ENCODE measurements at regions not wholly inside any gene's neighbourhood (a gene's known extent, or its start where the extent isn't known, plus 50 kb on each side); places are given as distances from the start of the nearest gene placed in this dataset.
"Not testable (repeated sequence)": the region's sequence is repeated elsewhere in the genome, so short reads cannot be mapped to it uniquely, and the experiment has no call there.

DNA sequence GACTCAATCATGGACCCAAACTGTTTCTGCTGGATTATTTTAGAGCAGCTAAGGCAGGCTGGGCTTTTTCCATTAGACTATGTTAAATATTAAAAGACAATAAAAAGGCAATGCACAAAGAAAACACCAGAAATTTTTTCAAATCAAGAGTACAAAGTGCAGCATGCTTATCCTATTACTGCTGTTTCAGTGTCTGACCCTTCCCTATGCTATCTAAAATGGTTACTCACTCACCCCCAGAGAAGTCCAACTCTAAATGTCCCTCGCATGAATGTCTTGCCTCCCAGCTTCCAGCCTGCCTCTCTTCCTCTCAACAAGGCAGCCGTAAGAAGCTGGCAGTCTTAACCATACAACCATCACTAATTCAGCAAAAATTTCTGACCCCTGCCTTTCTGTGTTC, 108.7 kb upstream of the SYT6 start:
- DNase-seq: no peak

DNA sequence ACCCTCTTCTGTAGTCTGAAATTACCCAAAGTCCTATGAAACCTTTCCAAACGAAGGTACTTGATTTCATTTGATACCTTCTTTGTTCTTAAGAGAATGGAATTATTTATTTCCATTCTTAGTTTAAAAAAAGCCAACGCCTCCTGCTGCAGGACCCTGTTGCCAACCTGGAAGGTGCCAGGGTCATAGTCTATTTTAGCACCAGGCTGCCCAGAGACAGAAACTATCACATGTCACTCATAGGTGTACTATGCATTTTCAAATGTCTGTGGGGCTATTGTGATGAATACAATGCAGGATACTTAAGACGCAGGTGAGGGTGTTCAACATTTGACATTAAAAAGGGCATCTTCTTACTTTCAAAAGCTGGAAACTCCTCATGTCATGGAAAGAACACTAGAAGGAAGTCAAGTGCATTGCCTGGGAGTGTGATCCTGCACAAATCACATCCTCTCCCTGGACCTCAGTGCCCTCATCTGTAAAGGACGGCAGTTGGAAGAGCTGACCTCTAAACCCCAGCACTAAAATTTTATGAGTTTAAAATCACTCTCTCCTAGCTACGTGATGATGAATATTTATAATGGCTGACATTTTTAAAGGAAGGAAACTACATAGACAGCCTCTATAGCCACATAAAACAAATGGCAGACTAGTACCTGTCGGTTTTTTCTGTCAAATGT, 107.3 kb upstream of the SYT6 start:
- DNase-seq: no peak

DNA sequence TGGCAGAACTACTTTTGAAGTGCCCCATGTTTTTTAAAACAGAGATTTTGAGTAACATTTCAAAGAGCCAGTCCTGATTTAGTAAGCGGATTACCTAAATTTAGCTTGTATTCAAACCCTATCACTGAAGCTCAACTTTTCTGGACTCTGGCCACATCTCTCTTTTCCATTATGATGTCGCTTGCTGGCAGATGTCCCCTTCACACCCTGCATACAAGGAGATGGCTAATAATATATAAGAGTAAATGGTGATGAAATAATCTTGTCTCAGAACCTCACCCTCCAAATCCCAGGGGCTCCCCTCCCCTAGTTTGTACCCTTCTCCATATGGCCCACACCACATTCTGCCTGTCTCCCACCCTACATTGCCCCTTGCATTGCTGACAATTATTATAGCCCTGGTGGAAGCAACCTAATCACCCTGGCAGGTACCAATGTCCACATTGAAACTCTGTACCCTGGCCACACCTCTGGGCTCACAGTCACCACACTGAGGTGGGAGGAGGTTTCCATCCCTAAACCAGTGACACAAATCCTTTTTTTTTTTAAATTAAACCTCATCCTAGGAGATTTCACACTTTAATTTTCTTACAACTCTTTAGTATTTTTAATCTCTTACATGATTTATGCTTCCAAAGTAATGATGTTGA, 106.0 kb upstream of the SYT6 start:
- DNase-seq: no peak

- no peak for DNase-seq
Measured at GRCh38 chr1:114258633-114259032, 105.0 kb upstream of the SYT6 start.

- no peak for DNase-seq
Measured at GRCh38 chr1:114258074-114258473, 104.4 kb upstream of the SYT6 start.

GRCh38 chr1:114257554-114257953, 103.9 kb upstream of the SYT6 start:
- DNase-seq: no peak

DNA sequence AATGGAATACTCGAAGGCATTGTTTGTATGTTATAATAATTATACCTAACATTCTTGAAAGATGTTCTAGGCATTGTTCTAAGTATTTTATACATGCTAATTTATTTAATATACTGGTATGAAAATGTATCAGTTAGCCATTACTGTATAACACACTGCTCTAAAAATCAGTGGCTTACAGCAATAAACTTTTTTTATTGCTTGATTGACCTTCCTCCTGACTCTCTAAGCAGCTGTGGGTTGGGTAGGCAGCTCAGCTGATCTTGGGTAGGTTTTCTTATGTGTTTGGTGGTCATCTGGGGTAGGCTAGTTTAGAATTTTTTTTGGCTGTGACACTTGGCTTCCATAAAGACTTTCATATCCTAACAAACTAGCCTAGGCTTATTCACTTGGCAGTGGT, 100.2 kb upstream of the SYT6 start:
- DNase-seq: no peak

GRCh38 chr1:114251573-114251939, 97.9 kb upstream of the SYT6 start:
- DNase-seq: no peak

DNA sequence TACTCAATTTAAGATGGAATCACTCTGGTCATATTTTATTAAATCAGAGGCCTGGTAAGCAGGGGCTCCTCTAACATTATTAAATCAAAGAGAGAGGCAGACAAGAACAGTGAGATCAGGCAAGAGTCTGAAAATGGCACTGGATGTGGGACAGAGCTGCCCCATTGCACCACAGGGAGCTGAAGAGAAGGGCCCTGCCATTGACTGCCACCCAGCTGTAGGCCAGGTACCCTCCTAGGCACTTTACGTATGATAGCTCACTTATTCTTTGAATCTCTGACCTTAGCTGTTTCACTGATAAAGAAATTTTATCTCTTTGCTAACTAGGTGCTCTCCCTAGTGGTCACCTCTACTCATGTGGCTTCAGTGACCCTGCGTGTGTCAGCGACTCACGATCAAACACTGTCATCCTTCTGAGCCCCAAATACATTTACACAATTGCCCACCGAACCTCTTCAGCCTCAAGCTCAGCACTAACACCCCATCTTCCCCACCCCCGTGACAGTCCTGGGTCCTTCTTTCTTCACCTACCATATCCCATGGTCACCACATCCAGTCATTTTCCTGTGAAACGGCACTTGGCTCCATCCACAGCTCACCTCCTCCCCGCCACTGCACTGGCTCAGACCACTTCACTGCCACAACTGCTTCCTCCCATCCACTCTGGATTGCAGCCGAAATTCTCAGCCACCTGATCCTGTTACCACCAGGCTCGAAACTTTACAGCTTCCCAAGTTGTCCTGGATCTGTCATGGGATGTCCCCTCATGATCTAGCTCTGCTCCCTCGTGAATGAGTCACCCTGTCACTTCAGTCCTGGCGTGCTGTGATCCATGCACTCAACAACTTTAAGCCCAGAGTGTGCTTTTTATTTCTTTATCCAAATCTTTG, 97.3 kb upstream of the SYT6 start:
- no peak for DNase-seq

DNA sequence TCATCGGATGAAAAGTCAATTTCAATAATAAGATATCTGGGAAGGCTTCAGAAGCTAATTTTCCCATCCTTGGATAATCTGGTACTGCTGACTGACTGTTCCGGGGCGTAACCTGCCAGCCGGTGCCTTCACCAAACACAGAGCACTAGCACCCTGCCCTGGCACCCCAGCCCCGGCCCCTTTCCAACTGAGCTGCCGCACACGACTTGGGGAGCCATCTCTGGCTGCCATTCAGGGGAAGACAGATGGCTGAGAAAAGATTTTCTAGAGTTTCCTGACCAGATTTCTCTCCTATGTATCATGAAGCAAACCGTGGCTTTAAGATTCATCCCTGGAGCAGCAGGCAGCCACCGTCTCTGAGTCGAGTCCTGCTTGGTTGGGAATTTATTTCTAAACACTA, 96.0 kb upstream of the SYT6 start:
- no peak for DNase-seq

GRCh38 chr1:114248162-114248561, 94.5 kb upstream of the SYT6 start:
- no peak for DNase-seq

DNA sequence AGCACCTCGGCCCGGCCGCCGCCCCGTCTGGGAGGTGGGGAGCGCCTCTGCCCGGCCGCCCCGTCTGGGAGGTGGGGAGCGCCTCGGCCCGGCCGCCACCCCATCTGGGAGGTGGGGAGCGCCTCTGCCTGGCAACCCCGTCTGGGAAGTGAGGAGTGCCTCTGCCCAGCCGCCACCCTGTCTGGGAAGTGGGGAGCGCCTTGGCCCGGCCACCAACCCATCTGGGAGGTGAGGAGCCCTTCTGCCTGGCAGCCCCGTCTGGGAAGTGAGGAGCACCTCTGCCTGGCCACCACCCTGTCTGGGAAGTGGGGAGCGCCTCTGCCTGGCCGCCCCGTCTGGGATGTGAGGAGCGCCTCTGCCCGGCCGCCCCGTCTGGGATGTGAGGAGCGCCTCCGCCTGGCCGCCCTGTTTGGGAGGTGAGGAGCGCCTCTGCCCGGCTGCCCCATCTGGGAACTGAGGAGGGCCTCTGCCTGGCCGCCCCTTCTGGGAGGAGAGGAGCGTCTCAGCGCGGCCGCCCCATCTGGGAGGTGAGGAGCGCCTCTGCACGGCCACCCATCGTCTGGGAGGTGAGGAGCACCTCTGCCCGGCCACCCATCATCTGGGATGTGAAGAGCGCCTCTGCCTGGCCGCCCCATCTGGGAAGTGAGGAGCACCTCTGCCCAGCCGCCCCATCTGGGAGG, 89.0 kb upstream of the SYT6 start:
- DNase-seq: not testable (repeated sequence)

- DNase-seq: no peak
Measured at GRCh38 chr1:114238053-114238452, 84.4 kb upstream of the SYT6 start.

DNA sequence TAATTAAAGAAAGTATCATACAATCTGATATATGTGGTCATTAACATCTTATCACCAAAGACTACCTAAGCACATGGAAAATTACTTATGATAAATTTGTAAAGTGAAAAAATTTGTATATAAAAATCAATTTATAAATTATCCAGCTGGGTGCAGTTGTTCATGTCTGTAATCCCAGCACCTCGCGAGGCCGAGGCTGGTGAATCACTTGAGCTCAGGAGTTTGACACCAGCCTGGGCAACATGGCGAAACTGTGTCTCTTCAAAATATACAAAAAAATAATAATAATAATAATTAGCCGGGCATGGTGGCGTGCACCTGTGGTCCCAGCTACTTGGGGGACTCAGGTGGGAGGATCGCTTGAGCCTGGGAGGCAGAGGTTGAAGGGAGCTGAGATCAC, 82.8 kb upstream of the SYT6 start:
- DNase-seq: no peak

DNA sequence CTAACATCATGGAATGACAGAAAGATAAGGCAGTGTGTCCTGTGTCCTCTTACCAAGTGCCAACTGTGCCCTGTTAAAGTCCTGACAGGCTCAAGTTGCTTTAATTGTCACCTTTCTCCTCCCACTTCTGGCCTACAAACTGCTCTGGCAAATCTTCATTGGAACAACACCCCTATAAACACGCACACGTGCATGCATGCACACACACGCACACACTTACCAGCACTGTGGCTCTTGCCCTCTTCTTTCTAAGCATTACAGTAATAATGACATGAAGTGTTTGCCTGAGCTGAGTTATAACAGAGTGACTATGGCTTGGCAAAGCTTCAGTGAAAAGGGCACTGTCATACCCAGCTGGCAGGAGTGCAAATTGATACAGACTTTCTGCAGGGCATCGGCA, 82.3 kb upstream of the SYT6 start:
- DNase-seq: no peak

DNA sequence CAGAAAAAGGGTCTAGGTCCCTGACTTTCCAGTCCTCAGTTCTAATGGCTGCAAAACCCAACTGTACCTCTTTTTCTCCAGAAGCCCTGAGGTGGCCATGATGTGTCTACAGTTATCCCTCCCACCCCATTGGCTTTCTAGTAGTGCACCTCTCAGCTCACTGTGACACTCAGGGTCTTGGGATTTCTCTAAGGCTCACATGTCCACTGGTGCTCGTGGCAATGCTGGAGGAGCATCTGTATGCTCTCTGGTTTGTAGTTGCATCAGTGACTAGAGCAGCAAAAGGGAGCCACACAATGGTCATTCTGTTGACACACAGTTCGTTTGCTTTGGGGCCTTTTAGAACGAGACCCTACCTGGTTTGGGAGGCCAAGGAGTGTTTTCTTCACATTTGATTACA, 81.6 kb upstream of the SYT6 start:
- DNase-seq: no peak

DNA sequence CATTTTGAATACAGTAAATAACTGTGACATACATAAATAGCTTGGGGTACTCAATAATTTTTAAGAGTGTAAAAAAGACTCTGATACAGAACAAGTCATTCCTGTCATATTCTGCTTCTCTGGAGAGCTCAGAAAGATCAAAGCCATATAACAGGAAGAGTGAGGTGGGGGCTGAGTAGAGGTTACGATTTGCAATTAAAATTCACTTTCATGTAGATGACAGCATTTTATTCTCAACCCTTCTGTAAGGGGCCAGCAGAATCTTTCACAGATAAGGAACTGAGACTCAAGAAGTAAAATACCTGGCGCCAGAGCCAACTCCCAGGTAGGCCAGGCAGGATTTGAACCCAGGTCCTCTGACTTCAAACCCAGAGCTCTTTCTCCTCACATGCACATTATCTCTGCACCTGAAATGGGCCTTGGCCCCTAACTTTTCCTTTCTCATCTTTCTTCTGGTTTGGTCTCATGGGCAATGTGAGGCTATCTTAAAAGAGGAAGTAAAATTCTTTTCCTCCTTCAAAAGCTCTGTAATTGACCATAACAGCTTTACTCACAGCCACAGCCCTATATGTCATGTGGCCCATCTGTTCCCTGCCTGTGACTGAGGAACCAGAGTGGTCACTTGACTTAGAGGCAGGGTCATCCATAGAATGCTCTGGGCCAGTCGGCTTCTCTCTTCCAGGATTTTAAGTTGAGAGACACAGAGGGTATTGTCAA, 80.9 kb upstream of the SYT6 start:
- no peak for DNase-seq

GRCh38 chr1:114232691-114233090, 79.0 kb upstream of the SYT6 start:
- no peak for DNase-seq

- no peak for DNase-seq
Measured at GRCh38 chr1:114231301-114231700, 77.6 kb upstream of the SYT6 start.

DNA sequence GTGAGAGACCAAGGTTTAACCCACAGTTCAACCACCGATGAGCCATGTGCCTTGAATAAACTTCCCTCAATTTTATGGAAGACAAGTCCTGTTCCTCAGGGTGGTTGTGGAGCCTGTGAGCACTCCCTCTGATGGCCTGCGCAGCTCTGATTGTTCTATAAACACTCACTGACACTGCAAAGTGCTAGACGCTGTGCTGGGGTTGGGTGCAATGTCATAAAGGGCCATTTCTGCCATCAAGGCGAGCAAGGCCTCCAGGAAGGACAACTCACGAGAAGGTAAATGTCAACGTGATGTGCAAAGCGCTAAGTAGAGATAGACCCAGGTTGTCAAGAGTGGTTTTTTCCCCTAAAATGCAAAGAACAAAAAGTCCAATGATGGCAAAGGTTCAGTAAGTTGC, 75.7 kb upstream of the SYT6 start:
- DNase-seq: no peak

DNA sequence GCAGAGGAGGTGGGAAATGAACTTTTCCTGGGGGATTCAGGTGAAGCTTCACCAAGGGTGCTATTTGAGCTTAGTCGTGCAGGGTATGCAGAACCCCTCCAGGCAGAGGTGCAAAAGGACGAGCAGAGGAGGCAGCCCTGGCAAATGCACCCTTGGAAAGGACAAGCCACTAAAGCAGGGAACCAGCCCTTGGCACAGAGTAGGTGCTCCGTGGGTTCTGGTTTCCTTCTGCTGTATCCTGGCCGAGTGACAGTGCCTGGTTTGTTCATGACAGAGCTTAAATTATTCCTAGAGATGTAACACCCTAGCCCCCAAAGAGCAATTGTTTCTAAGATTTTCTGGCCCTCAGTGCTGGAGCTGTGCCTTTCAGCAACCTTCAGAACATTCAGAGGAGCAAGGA, 73.4 kb upstream of the SYT6 start:
- no peak for DNase-seq

GRCh38 chr1:114224196-114224907, 70.7 kb upstream of the SYT6 start:
- no peak for DNase-seq

Measured in CD4-positive, alpha-beta T cell treated with Interleukin-12 subunit alpha and Interleukin-12 subunit beta, for 1 hour (primary cell).